Liver (tissue), 8 donors: ENCODE measurements at regions not wholly inside any gene's neighbourhood (a gene's known extent, or its start where the extent isn't known, plus 50 kb on each side); places are given as distances from the start of the nearest gene placed in this dataset.

ENCODE experiments used
- DNase-seq: peaks from one replicate; pipeline ENCODE4 v3.0.0-alpha.2; 2017; ENCODE audit warnings: low spot score
- H3K27ac ChIP-seq, 2 donors: one replicate each; pipeline ENCODE4 v1.7.0; 2013; ENCODE audit warnings: inconsistent platforms in 2 of 2, low read length in 2 of 2, control low read depth in 1 of 2, low read depth in 1 of 2, mild to moderate bottlenecking in 1 of 2
- H3K27me3 ChIP-seq, 4 donors: one replicate each; pipeline versions ENCODE4 v1.6.1 to v1.7.0; 2013; ENCODE audit warnings: low read length in 3 of 4, inconsistent platforms in 1 of 4, mild to moderate bottlenecking in 1 of 4, moderate library complexity in 1 of 4; ENCODE audit not compliant: control insufficient read depth in 4 of 4, insufficient read depth in 4 of 4
- H3K36me3 ChIP-seq, 4 donors: one replicate each; pipeline versions ENCODE4 v1.6.1 to v1.7.0; 2013; ENCODE audit warnings: low read length in 3 of 4, mild to moderate bottlenecking in 3 of 4, low read depth in 1 of 4, moderate library complexity in 1 of 4; ENCODE audit not compliant: control insufficient read depth in 4 of 4, insufficient read depth in 3 of 4
- H3K4me1 ChIP-seq, 4 donors: one replicate each; pipeline versions ENCODE4 v1.6.1 to v1.7.0; 2013; ENCODE audit warnings: low read length in 3 of 4, mild to moderate bottlenecking in 3 of 4, moderate library complexity in 1 of 4; ENCODE audit not compliant: control insufficient read depth in 4 of 4, insufficient read depth in 4 of 4
- H3K4me3 ChIP-seq, 3 donors: one replicate each; pipeline versions ENCODE4 v1.6.1 to v1.7.0; 2013; ENCODE audit warnings: low read length in 3 of 3, control low read depth in 1 of 3, low read depth in 1 of 3, mild to moderate bottlenecking in 1 of 3
- H3K9ac ChIP-seq, 2 donors: one replicate each; pipeline ENCODE4 v1.7.0; 2013; ENCODE audit warnings: low read length in 2 of 2, mild to moderate bottlenecking in 2 of 2, moderate library complexity in 2 of 2, control low read depth in 1 of 2, low read depth in 1 of 2
- H3K9me3 ChIP-seq, 4 donors: one replicate each; pipeline versions ENCODE4 v1.6.1 to v1.7.0; 2013; ENCODE audit warnings: low read length in 3 of 4; ENCODE audit not compliant: control insufficient read depth in 4 of 4
- CTCF ChIP-seq: fragments of 150-350 bp; IDR thresholded peaks from 2 replicates; pipeline ENCODE4 v1.5.1; 2017; ENCODE audit warnings: improper control_type of control experiment, low read depth, low read length; ENCODE audit not compliant: missing input control
- EGR1 ChIP-seq, 2 donors: IDR thresholded peaks; 2 replicates each; pipeline ENCODE4 v1.6.1; 2016 to 2018; ENCODE audit warnings: antibody characterized with exemption in 2 of 2, low read depth in 2 of 2
- FOXA1 ChIP-seq: IDR thresholded peaks from 2 replicates; pipeline ENCODE4 v1.6.1; 2016; ENCODE audit warnings: antibody characterized with exemption
- FOXA2 ChIP-seq: IDR thresholded peaks from 2 replicates; pipeline ENCODE4 v1.6.1; 2016; ENCODE audit warnings: antibody characterized with exemption
- GABPA ChIP-seq, 2 donors: IDR thresholded peaks in 1 of 2; conservative IDR thresholded peaks in 1 of 2; 2 replicates each; pipeline ENCODE4 v1.6.1; 2016; ENCODE audit warnings: antibody characterized with exemption in 2 of 2, mild to moderate bottlenecking in 1 of 2, moderate library complexity in 1 of 2
- HNF4A ChIP-seq, 2 donors: conservative IDR thresholded peaks; 2 replicates each; pipeline ENCODE4 v1.6.1; 2016; ENCODE audit warnings: antibody characterized with exemption in 2 of 2, mild to moderate bottlenecking in 2 of 2
- HNF4G ChIP-seq: IDR thresholded peaks from 2 replicates; pipeline ENCODE4 v1.6.1; 2016; ENCODE audit warnings: antibody characterized with exemption
- MAX ChIP-seq: IDR thresholded peaks from 2 replicates; pipeline ENCODE4 v1.6.1; 2016; ENCODE audit warnings: antibody characterized with exemption
- NR2F2 ChIP-seq: IDR thresholded peaks from 2 replicates; pipeline ENCODE4 v1.6.1; 2016; ENCODE audit warnings: antibody characterized with exemption
- RAD21 ChIP-seq, 2 donors: IDR thresholded peaks; 2 replicates each; pipeline ENCODE4 v1.6.1; 2016; ENCODE audit warnings: antibody characterized with exemption in 2 of 2, mild to moderate bottlenecking in 2 of 2
- RXRA ChIP-seq, 2 donors: IDR thresholded peaks; 2 replicates each; pipeline ENCODE4 v1.6.1; 2017 to 2018; ENCODE audit warnings: antibody characterized with exemption in 2 of 2, mild to moderate bottlenecking in 1 of 2
- SP1 ChIP-seq: IDR thresholded peaks from 2 replicates; pipeline ENCODE4 v1.6.1; 2018; ENCODE audit warnings: antibody characterized with exemption, mild to moderate bottlenecking
- TAF1 ChIP-seq: conservative IDR thresholded peaks from 2 replicates; pipeline ENCODE4 v1.6.1; 2016; ENCODE audit warnings: antibody characterized with exemption, mild to moderate bottlenecking
- YY1 ChIP-seq: IDR thresholded peaks from 2 replicates; pipeline ENCODE4 v1.6.1; 2016; ENCODE audit warnings: antibody characterized with exemption, mild to moderate bottlenecking
- WGBS: extraction: QIAGEN DNeasy Blood & Tissue Kit; methylation state at CpG from one replicate; pipeline ENCODE4 v1.1.7; 2013; 5-methylcytosine and 5-hydroxymethylcytosine counted together
- TF ChIP-seq, protein P1 (sequence below): IDR thresholded peaks from 2 replicates; pipeline ENCODE4 v1.6.1; 2016; ENCODE audit warnings: antibody characterized with exemption, mild to moderate bottlenecking
- TF ChIP-seq, protein P2 (sequence below): IDR thresholded peaks from 2 replicates; pipeline ENCODE4 v1.6.1; 2016; ENCODE audit warnings: antibody characterized with exemption
- donor health status: healthy.
- donor health status: healthy.
- donor health status: healthy.
- donor health status: healthy.
- donor health status: healthy.

DNA sequence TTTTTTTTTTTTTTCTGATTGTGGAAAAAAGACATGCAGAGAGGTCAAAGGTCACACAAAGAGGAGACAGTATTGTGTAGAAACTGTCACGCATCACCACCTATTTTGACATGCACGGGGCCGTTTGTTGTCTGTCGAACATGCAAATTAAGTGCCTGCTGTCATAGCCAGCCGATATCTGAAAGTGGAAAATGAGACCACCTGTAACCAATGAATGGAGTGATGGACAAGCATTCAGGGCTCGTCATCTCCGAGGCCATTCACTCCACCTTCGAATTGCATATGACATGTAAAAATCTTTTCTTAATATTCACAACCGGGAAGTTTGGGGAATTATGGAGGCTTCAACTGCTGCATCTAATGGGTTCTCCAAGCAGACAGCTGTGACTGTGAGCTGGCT lies 512.2 kb upstream of the ADAMTS16 start:
- no peak for DNase-seq
- Histone ChIP-seq H3K27me3 (peaks cover 0 to 3% (median 0%) of the 10 kb centered on the region in 4 donors), H3K4me1 (no peaks in the 10 kb centered on the region), H3K4me3 (no peak overlapping the region), H3K36me3 (no peaks in the 10 kb centered on the region), H3K9ac (no peak overlapping the region), H3K9me3 (peaks cover 0 to 3% (median 0%) of the 10 kb centered on the region in 4 donors), H3K27ac (no peak overlapping the region)
- WGBS: 58% methylated on average over 9 of the region's 9 CpGs
- TF ChIP-seq HNF4G (no peak), HNF4A (conservative IDR thresholded peaks at IDR 0.05) (no peak)

DNA sequence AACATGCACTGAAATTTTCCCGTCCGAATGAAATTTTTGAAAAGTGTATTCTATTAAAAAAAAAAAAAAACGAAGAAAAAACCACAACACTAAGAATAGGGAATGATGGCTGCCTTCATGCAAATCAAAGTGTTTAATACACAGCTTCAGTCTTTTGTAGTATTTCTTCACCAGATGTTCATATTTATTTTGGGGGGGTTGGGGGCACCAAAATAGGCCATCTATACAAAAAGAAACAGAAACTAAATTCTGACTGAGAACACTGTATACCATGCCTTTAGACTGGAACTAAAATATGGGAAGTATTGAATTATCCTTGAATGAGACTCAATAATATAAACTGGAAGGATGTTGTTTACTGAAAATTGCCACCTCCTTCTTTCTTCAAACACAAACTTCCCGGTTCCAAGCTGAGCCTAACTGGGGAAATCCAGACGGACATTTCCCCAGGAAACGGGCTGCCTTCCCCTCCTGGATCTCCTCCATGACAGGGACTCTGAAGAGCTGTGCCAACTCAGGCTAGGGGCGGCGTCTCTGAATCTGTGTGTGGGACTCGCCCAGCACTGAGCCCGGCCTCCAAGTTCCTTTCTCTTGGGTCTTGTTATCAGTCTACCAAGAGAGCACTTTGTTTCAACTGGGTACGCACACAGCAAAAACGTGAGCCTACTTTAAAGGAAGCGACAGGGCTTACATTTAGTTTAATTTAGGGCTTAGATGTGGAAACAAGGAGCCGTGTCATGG lies 511.3 kb upstream of the ADAMTS16 start:
- Histone ChIP-seq H3K36me3 (no peaks in the 10 kb centered on the region), H3K27ac (no peak overlapping the region), H3K4me1 (no peaks in the 10 kb centered on the region), H3K4me3 (no peak overlapping the region), H3K9me3 (peaks cover 0 to 3% (median 0%) of the 10 kb centered on the region in 4 donors), H3K9ac (no peak overlapping the region), H3K27me3 (peaks cover 0 to 3% (median 0%) of the 10 kb centered on the region in 4 donors)
- no peak for DNase-seq
- 79% methylated on average over 14 of the region's 14 CpGs for WGBS
- TF ChIP-seq HNF4A (conservative IDR thresholded peaks at IDR 0.05): no peak
- TF ChIP-seq TAF1: no peak
- no peak for TF ChIP-seq GABPA (IDR thresholded peaks at IDR 0.05 in 1 of 2, conservative IDR thresholded peaks at IDR 0.05 in 1 of 2)
- no peak for TF ChIP-seq EGR1 (IDR thresholded peaks at IDR 0.05; ENCODE audit: low read depth in 2 of 2)
- no peak for TF ChIP-seq HNF4G
- no peak for TF ChIP-seq RXRA (IDR thresholded peaks at IDR 0.05)
- no peak for TF ChIP-seq MAX
- no peak for TF ChIP-seq SP1
- no peak for TF ChIP-seq NR2F2
- no peak for TF ChIP-seq CTCF
- TF ChIP-seq YY1: no peak

GRCh38 chr5:4630031-4630430 lies 510.1 kb upstream of the ADAMTS16 start:
- no peak overlapping the region for H3K9ac ChIP-seq
- 42% methylated on average over 11 of the region's 11 CpGs for WGBS
- peaks cover 0 to 3% (median 0%) of the 10 kb centered on the region in 4 donors for H3K27me3 ChIP-seq
- H3K9me3 ChIP-seq: peaks cover 0 to 3% (median 0%) of the 10 kb centered on the region in 4 donors
- H3K27ac ChIP-seq: no peak overlapping the region
- H3K4me3 ChIP-seq: no peak overlapping the region
- no peak for DNase-seq
- no peaks in the 10 kb centered on the region for H3K36me3 ChIP-seq
- H3K4me1 ChIP-seq: no peaks in the 10 kb centered on the region
- TF ChIP-seq SP1: no peak
- no peak for TF ChIP-seq GABPA (IDR thresholded peaks at IDR 0.05 in 1 of 2, conservative IDR thresholded peaks at IDR 0.05 in 1 of 2)
- TF ChIP-seq FOXA1: no peak
- TF ChIP-seq HNF4G: no peak
- TF ChIP-seq, protein P1, sequence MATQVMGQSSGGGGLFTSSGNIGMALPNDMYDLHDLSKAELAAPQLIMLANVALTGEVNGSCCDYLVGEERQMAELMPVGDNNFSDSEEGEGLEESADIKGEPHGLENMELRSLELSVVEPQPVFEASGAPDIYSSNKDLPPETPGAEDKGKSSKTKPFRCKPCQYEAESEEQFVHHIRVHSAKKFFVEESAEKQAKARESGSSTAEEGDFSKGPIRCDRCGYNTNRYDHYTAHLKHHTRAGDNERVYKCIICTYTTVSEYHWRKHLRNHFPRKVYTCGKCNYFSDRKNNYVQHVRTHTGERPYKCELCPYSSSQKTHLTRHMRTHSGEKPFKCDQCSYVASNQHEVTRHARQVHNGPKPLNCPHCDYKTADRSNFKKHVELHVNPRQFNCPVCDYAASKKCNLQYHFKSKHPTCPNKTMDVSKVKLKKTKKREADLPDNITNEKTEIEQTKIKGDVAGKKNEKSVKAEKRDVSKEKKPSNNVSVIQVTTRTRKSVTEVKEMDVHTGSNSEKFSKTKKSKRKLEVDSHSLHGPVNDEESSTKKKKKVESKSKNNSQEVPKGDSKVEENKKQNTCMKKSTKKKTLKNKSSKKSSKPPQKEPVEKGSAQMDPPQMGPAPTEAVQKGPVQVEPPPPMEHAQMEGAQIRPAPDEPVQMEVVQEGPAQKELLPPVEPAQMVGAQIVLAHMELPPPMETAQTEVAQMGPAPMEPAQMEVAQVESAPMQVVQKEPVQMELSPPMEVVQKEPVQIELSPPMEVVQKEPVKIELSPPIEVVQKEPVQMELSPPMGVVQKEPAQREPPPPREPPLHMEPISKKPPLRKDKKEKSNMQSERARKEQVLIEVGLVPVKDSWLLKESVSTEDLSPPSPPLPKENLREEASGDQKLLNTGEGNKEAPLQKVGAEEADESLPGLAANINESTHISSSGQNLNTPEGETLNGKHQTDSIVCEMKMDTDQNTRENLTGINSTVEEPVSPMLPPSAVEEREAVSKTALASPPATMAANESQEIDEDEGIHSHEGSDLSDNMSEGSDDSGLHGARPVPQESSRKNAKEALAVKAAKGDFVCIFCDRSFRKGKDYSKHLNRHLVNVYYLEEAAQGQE: no peak
- TF ChIP-seq TAF1: no peak
- no peak for TF ChIP-seq CTCF
- TF ChIP-seq RAD21 (IDR thresholded peaks at IDR 0.05): no peak
- TF ChIP-seq, protein P2, sequence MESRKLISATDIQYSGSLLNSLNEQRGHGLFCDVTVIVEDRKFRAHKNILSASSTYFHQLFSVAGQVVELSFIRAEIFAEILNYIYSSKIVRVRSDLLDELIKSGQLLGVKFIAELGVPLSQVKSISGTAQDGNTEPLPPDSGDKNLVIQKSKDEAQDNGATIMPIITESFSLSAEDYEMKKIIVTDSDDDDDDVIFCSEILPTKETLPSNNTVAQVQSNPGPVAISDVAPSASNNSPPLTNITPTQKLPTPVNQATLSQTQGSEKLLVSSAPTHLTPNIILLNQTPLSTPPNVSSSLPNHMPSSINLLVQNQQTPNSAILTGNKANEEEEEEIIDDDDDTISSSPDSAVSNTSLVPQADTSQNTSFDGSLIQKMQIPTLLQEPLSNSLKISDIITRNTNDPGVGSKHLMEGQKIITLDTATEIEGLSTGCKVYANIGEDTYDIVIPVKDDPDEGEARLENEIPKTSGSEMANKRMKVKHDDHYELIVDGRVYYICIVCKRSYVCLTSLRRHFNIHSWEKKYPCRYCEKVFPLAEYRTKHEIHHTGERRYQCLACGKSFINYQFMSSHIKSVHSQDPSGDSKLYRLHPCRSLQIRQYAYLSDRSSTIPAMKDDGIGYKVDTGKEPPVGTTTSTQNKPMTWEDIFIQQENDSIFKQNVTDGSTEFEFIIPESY: no peak
- no peak for TF ChIP-seq YY1
- no peak for TF ChIP-seq FOXA2
